ENCODE measurements at regions not wholly inside any gene's neighbourhood (a gene's known extent, or its start where the extent isn't known, plus 50 kb on each side); places are given as distances from the start of the nearest gene placed in this dataset.

GRCh38 chr6:82437701-82438100, 74.1 kb downstream of the TPBG start:
- H3K27ac ChIP-seq, result no peak overlapping the region
- DNase-seq (no peak), ATAC-seq (no peak)
- TF ChIP-seq POLR2A (IDR thresholded peaks at IDR 0.05) (no peak), CTCF (IDR thresholded peaks at IDR 0.05) (no peak)
- no peaks in the 10 kb centered on the region for H3K36me3 ChIP-seq
- no peak overlapping the region for H3K4me3 ChIP-seq
- H3K4me1 ChIP-seq, result no peaks in the 10 kb centered on the region
- intact Hi-C loops (cut with DNase I), result no loop called here
- H3K27me3 ChIP-seq, result no peaks in the 10 kb centered on the region
- H3K9me3 ChIP-seq, result no peaks in the 10 kb centered on the region

- no peak overlapping the region for H3K4me3 ChIP-seq
- no peaks in the 10 kb centered on the region for H3K27me3 ChIP-seq
- H3K9me3 ChIP-seq, result no peaks in the 10 kb centered on the region
- no peak for ATAC-seq
- H3K27ac ChIP-seq, result no peak overlapping the region
- no peak for DNase-seq
- TF ChIP-seq POLR2A (IDR thresholded peaks at IDR 0.05) (no peak), CTCF (IDR thresholded peaks at IDR 0.05) (no peak)
- 82 to 89% (median 85%) methylated on average over 3 of the region's 3 CpGs for WGBS, 4 donors
- intact Hi-C loops (cut with DNase I), result no loop called here
- no peaks in the 10 kb centered on the region for H3K36me3 ChIP-seq
- no peaks in the 10 kb centered on the region for H3K4me1 ChIP-seq
Observed at GRCh38 chr6:82441047-82441855, 77.6 kb downstream of the TPBG start.

- Histone ChIP-seq H3K9me3 (no peaks in the 10 kb centered on the region), H3K4me3 (no peak overlapping the region), H3K36me3 (no peaks in the 10 kb centered on the region), H3K27me3 (no peaks in the 10 kb centered on the region), H3K4me1 (no peaks in the 10 kb centered on the region), H3K27ac (no peak overlapping the region)
- DNase-seq, result no peak
- intact Hi-C loops (cut with DNase I), result no loop called here
- ATAC-seq, result no peak
- 69 to 75% (median 70%) methylated on average over 7 of the region's 7 CpGs for WGBS, 4 donors
- no peak for TF ChIP-seq CTCF (IDR thresholded peaks at IDR 0.05)
- TF ChIP-seq POLR2A (IDR thresholded peaks at IDR 0.05), result no peak
Observed at GRCh38 chr6:82442061-82442719, 78.6 kb downstream of the TPBG start.

GRCh38 chr6:82458147-82458546, 94.5 kb downstream of the TPBG start:
- Histone ChIP-seq H3K27me3 (no peaks in the 10 kb centered on the region), H3K36me3 (no peaks in the 10 kb centered on the region), H3K9me3 (peaks cover 0 to 36% (median 13%) of the 10 kb centered on the region in 12 donors), H3K27ac (no peak overlapping the region), H3K4me3 (no peak overlapping the region), H3K4me1 (no peaks in the 10 kb centered on the region)
- ATAC-seq, result no peak
- DNase-seq, result no peak
- no peak for TF ChIP-seq CTCF (IDR thresholded peaks at IDR 0.05)
- no peak for TF ChIP-seq POLR2A (IDR thresholded peaks at IDR 0.05)
- intact Hi-C loops (cut with DNase I), result no loop called here
